RWPE2 (cell line): ENCODE measurements at regions not wholly inside any gene's neighbourhood (a gene's known extent, or its start where the extent isn't known, plus 50 kb on each side); places are given as distances from the start of the nearest gene placed in this dataset.

Experiments
- ATAC-seq: fragments of 200-7000 bp; cut with Tn5 transposase; 3 replicates; pipeline ENCODE4 v1.9.1; 2021; ENCODE audit warnings: low read depth
- DNase-seq: peaks from one replicate; pipeline ENCODE4 v3.0.0-alpha.2; 2020; ENCODE audit warnings: low spot score
- H3K27ac ChIP-seq: fragments of 450-650 bp; 2 replicates; pipeline ENCODE4 v1.5.1; 2017; ENCODE audit warnings: mild to moderate bottlenecking; ENCODE audit not compliant: poor library complexity, severe bottlenecking
- H3K27me3 ChIP-seq: fragments of 250-450 bp; sonication (Bioruptor Pico); 2 replicates; pipeline ENCODE4 v1.5.1; 2021; ENCODE audit warnings: mild to moderate bottlenecking, moderate library complexity; ENCODE audit not compliant: insufficient read depth, poor library complexity, severe bottlenecking
- H3K36me3 ChIP-seq: fragments of 250-450 bp; sonication (Bioruptor Pico); 2 replicates; pipeline ENCODE4 v1.5.1; 2020; ENCODE audit warnings: low read depth, mild to moderate bottlenecking, moderate library complexity
- H3K4me1 ChIP-seq: fragments of 250-450 bp; sonication (Bioruptor Pico); 2 replicates; pipeline ENCODE4 v1.5.1; 2021; ENCODE audit warnings: mild to moderate bottlenecking, moderate library complexity; ENCODE audit not compliant: insufficient read depth, poor library complexity, severe bottlenecking
- H3K4me3 ChIP-seq: fragments of 250-450 bp; sonication (Bioruptor Pico); 2 replicates; pipeline ENCODE4 v1.5.1; 2021; ENCODE audit warnings: mild to moderate bottlenecking, moderate library complexity; ENCODE audit not compliant: severe bottlenecking
- H3K9me3 ChIP-seq: fragments of 250-450 bp; sonication (Bioruptor Pico); 2 replicates; pipeline ENCODE4 v1.5.1; 2021; ENCODE audit warnings: mild to moderate bottlenecking, moderate library complexity; ENCODE audit not compliant: severe bottlenecking
- CTCF ChIP-seq: fragments of 450-650 bp; IDR thresholded peaks from one replicate; pipeline ENCODE4 v1.5.1; 2017; ENCODE audit warnings: mild to moderate bottlenecking, moderate library complexity; ENCODE audit not compliant: poor library complexity, severe bottlenecking

DNA sequence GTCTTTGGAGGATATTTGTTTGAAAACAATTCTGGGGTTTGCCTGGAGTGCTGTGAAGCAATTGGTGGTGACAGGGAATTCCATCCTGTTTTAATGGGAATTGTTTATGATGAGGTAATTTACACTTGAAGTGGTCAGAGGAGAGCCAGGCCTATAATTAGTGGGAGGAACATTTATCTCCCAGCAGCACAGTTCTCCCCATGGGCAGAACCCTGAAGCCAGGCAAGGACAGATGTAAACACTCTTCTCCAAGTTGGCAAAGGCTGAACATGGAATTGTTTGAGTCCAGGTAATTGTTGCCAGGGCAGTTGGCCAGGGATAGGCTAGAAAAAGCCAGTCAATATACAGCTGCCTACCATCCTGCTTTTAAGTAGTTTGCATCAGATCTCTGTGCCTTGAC is 789.7 kb downstream of the FRK start:
- no peaks in the 10 kb centered on the region for H3K4me1 ChIP-seq
- no peaks in the 10 kb centered on the region for H3K36me3 ChIP-seq
- H3K27me3 ChIP-seq, result peaks cover 4% of the 10 kb centered on the region
- TF ChIP-seq CTCF, result no peak
- DNase-seq (no peak), ATAC-seq (no peak)
- H3K27ac ChIP-seq, result no peak overlapping the region
- no peaks in the 10 kb centered on the region for H3K9me3 ChIP-seq
- no peak overlapping the region for H3K4me3 ChIP-seq

DNA sequence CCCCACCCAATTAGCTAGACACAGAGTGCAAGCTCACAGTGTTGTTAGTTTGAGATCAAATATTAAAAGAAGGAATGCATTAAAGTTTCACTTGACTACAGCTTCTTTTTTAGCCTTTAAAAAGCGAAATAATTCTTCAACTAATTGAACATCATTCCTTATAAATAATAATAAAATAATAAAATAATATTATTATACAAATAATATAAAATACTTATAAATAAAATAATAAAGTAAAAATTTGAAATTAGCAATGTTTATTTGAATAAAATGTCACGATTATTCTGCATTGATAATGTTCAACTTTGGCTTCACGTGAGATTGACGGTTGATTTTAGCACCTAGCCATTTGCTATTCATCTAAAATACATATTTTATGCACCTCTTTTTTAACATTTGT is 819.3 kb downstream of the FRK start:
- H3K27ac ChIP-seq, result no peak overlapping the region
- no peak overlapping the region for H3K4me3 ChIP-seq
- H3K9me3 ChIP-seq, result no peaks in the 10 kb centered on the region
- DNase-seq (no peak), ATAC-seq (no peak)
- no peak for TF ChIP-seq CTCF
- no peaks in the 10 kb centered on the region for H3K36me3 ChIP-seq
- no peaks in the 10 kb centered on the region for H3K4me1 ChIP-seq
- H3K27me3 ChIP-seq, result no peaks in the 10 kb centered on the region

- Histone ChIP-seq H3K27me3 (no peaks in the 10 kb centered on the region), H3K27ac (no peak overlapping the region), H3K9me3 (no peaks in the 10 kb centered on the region), H3K36me3 (no peaks in the 10 kb centered on the region), H3K4me1 (no peaks in the 10 kb centered on the region), H3K4me3 (no peak overlapping the region)
- ATAC-seq (no peak), DNase-seq (no peak)
- no peak for TF ChIP-seq CTCF
Observed at GRCh38 chr6:115221198-115221597, 839.5 kb downstream of the FRK start.

DNA sequence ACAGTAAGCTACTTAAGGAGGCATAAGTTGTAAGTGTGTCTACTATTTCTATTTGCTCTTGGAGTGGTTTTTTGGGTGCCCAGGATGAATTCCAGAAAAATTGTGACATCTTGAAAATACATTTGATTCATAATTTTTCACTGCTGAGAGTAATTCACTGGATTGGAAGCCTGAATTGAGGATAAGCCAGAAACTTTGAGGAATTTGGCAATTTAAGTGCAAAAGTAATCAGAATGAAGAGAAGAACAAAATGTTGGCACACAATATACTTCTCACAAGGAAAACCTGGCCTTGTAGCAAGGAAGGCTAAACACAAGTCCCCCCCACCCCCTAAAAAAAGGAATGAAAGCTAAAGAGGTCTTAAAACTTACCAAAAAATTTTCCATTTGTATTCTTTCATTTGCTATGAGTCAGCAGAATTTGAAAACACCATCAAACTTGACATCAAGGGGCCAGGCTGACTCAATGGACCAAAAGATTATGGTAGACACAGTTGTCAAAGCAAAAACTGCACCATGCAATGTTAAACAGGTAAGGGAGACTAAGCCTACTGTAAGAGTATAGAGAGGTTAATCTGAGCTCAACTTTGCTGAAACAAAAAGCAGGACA is 840.0 kb downstream of the FRK start:
- no peaks in the 10 kb centered on the region for H3K9me3 ChIP-seq
- H3K4me1 ChIP-seq, result no peaks in the 10 kb centered on the region
- peaks cover 4% of the 10 kb centered on the region for H3K27me3 ChIP-seq
- ATAC-seq (no peak), DNase-seq (no peak)
- TF ChIP-seq CTCF, result no peak
- H3K27ac ChIP-seq, result no peak overlapping the region
- H3K36me3 ChIP-seq, result no peaks in the 10 kb centered on the region
- no peak overlapping the region for H3K4me3 ChIP-seq

DNA sequence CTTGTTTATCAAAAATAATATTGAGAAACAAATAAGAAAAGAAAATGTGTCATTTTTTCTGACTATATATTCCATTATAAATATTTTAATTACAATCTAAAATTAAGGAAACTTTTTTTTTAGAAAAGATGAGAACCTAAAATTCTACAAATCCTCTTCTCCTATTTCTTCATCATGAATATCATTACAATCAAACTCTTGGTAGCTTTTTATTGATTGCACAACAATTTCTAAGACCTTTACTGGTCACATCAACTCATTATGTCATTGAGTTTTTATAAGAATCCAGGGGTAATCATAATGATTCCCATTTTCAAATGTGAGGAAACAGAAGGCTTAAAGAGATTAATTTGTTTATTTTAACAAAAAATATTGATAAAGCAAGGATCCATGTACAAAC is 841.0 kb downstream of the FRK start:
- H3K36me3 ChIP-seq, result no peaks in the 10 kb centered on the region
- H3K27me3 ChIP-seq, result peaks cover 4% of the 10 kb centered on the region
- no peak overlapping the region for H3K27ac ChIP-seq
- H3K9me3 ChIP-seq, result no peaks in the 10 kb centered on the region
- TF ChIP-seq CTCF, result no peak
- no peaks in the 10 kb centered on the region for H3K4me1 ChIP-seq
- H3K4me3 ChIP-seq, result no peak overlapping the region
- DNase-seq (no peak), ATAC-seq (no peak)
